ENCODE measurements at regions not wholly inside any gene's neighbourhood (a gene's known extent, or its start where the extent isn't known, plus 50 kb on each side); places are given as distances from the start of the nearest gene placed in this dataset.

DNA sequence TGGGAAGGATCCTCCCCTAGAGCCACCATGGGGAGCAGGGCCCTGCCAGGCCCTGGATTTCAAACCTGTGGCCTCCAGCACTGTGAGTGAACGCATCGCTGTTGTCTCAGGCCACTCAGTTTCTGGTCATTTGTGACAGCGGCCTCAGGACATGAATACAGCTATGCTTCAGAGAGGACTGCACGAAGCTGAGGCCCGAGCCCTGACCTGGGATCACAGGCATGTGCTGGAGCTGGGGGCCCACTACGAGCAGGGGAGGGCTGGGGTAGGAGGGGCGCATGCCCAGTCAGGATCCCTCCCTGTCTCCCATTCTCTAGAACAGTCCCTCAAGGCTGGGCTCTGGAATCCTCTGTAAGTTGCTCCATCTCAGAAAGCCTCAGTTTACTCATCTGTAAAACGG, 242.1 kb downstream of the CTTN start:
- no peak overlapping the region for H3K27ac ChIP-seq (ENCODE audit: low read depth, low read length)
- no peak for DNase-seq (ENCODE audit: low read depth, low spot score)
- no peaks in the 10 kb centered on the region for H3K27me3 ChIP-seq (ENCODE audit: control insufficient read depth, insufficient read depth, low read length)
- CTCF ChIA-PET, result no interaction called here
- POLR2A ChIA-PET, result no interaction called here
- H3K9me3 ChIP-seq (ENCODE audit: control insufficient read depth, insufficient read depth, low read length), result peaks cover 70% of the 10 kb centered on the region
- no peak overlapping the region for H3K4me3 ChIP-seq (ENCODE audit: low read depth, low read length)
- TF ChIP-seq, protein P1, sequence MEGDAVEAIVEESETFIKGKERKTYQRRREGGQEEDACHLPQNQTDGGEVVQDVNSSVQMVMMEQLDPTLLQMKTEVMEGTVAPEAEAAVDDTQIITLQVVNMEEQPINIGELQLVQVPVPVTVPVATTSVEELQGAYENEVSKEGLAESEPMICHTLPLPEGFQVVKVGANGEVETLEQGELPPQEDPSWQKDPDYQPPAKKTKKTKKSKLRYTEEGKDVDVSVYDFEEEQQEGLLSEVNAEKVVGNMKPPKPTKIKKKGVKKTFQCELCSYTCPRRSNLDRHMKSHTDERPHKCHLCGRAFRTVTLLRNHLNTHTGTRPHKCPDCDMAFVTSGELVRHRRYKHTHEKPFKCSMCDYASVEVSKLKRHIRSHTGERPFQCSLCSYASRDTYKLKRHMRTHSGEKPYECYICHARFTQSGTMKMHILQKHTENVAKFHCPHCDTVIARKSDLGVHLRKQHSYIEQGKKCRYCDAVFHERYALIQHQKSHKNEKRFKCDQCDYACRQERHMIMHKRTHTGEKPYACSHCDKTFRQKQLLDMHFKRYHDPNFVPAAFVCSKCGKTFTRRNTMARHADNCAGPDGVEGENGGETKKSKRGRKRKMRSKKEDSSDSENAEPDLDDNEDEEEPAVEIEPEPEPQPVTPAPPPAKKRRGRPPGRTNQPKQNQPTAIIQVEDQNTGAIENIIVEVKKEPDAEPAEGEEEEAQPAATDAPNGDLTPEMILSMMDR (IDR thresholded peaks at IDR 0.05; ENCODE audit: low read depth, low read length), result no peak

DNA sequence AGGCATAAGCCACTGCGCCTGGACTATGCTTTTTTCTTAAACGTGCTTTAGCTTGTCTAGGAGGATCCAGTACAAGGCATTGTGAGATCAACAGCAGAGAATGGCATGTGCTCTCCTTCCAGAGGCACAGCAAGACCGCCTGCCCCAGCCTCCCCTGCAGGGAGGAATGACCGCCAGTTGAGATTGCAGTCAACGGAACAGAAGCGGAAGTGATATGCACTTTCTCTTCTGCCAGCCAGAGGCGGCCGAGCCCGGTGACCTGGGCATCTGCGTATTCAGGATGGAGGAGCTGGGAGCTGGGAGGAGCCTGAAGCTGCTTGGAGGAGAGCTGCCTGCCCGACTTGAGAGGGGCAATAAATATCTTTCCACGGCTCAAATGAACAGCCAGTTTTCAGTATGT, 243.0 kb downstream of the CTTN start:
- H3K27ac ChIP-seq (ENCODE audit: low read depth, low read length), result no peak overlapping the region
- DNase-seq (ENCODE audit: low read depth, low spot score), result no peak
- no peaks in the 10 kb centered on the region for H3K27me3 ChIP-seq (ENCODE audit: control insufficient read depth, insufficient read depth, low read length)
- peaks cover 72% of the 10 kb centered on the region for H3K9me3 ChIP-seq (ENCODE audit: control insufficient read depth, insufficient read depth, low read length)
- TF ChIP-seq, protein P1 (IDR thresholded peaks at IDR 0.05; ENCODE audit: low read depth, low read length), result no peak
- POLR2A ChIA-PET, result no interaction called here
- no peak overlapping the region for H3K4me3 ChIP-seq (ENCODE audit: low read depth, low read length)
- CTCF ChIA-PET, result no interaction called here

DNA sequence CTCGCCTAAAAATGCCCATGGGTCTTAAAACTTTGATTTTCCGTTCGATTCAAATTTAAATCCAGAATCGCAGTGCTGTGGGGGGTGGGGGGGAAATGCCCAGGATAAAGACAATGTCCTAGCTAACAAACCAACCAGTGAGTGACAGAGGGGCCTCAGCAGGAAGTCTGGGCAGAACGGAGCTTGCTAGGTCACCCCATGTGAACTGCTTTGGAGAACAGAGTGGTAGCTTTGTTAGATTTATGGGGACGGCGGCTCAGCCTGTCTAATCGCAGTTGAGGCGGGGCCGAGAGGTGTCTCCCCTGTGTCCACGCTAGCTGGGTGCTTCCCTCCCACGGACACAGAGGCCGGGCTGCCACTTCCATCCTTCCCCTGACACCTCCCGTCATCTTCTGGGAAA, 243.9 kb downstream of the CTTN start:
- POLR2A ChIA-PET, result no interaction called here
- CTCF ChIA-PET, result no interaction called here

DNA sequence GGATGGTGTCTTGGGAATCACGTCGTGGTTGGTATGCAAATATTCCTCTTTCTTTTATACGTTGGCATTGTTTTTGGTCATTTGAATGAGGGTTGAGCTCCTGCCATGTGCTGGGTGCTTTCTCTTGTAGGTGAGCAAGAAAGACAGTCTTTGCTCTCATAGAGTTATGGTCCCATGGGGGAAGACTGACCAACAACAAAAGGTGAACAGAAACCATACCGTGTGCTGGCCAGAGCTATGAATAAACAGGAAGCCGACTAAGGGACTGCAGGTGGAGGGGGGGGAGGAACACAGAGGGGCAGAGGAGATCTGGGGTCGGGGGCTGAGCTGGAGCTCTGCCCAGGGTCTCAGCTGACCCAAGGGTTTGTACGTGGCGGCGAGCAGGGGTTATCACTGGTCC, 245.3 kb downstream of the CTTN start:
- POLR2A ChIA-PET, result no interaction called here
- Histone ChIP-seq H3K9me3 (ENCODE audit: control insufficient read depth, insufficient read depth, low read length) (peaks cover 58% of the 10 kb centered on the region), H3K27me3 (ENCODE audit: control insufficient read depth, insufficient read depth, low read length) (no peaks in the 10 kb centered on the region), H3K27ac (ENCODE audit: low read depth, low read length) (no peak overlapping the region), H3K4me3 (ENCODE audit: low read depth, low read length) (no peak overlapping the region)
- CTCF ChIA-PET, result no interaction called here
- TF ChIP-seq, protein P1 (IDR thresholded peaks at IDR 0.05; ENCODE audit: low read depth, low read length), result no peak
- DNase-seq (ENCODE audit: low read depth, low spot score), result no peak

More for the DNA sequence above, 243.9 kb downstream of the CTTN start:
- TF ChIP-seq, protein P1 (IDR thresholded peaks at IDR 0.05; ENCODE audit: low read depth, low read length), result no peak
- Histone ChIP-seq H3K27me3 (ENCODE audit: control insufficient read depth, insufficient read depth, low read length) (no peaks in the 10 kb centered on the region), H3K27ac (ENCODE audit: low read depth, low read length) (no peak overlapping the region), H3K9me3 (ENCODE audit: control insufficient read depth, insufficient read depth, low read length) (peaks cover 66% of the 10 kb centered on the region), H3K4me3 (ENCODE audit: low read depth, low read length) (no peak overlapping the region)
- no peak for DNase-seq (ENCODE audit: low read depth, low spot score)

DNA sequence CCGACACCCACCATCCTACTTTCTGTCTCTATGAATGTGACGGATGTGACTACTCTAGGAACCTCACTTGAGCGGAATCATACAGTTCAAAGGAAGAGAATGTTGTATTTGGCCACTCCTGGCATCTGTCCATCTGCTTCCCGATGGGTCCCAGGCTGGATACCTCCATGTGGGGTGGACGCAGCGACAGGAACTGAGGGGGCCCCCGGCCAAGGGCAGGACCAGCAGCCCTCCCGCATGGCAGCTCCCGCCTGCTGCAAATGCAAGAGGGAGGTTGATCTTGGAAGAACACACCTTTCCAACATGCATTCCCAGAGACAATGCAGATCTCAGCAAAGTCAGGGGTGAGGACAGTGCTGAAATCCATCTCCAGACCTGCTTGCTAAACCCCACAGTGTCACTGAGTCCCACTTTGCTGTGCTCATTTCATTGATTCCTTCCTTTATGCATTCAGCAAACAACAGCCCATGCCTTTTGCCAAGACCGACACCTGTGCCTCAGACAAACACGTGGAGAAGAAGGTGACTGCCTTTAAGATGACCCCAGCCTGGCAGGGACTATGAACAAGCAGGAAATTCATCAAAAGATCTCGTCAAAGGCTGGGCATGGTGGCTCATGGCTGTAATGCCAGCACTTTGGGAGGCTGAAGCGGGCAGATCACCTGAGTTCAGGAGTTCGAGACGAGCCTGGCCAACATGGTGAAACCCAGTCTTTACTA, 246.2 kb downstream of the CTTN start:
- Histone ChIP-seq H3K9me3 (ENCODE audit: control insufficient read depth, insufficient read depth, low read length) (peaks cover 59% of the 10 kb centered on the region), H3K27me3 (ENCODE audit: control insufficient read depth, insufficient read depth, low read length) (no peaks in the 10 kb centered on the region), H3K27ac (ENCODE audit: low read depth, low read length) (no peak overlapping the region), H3K4me3 (ENCODE audit: low read depth, low read length) (no peak overlapping the region)
- POLR2A ChIA-PET, result no interaction called here
- CTCF ChIA-PET, result no interaction called here
- TF ChIP-seq, protein P1 (IDR thresholded peaks at IDR 0.05; ENCODE audit: low read depth, low read length), result no peak
- no peak for DNase-seq (ENCODE audit: low read depth, low spot score)

Measured in AG04450 (cell line).